ENCODE measurements at regions not wholly inside any gene's neighbourhood (a gene's known extent, or its start where the extent isn't known, plus 50 kb on each side); places are given as distances from the start of the nearest gene placed in this dataset.

DNA sequence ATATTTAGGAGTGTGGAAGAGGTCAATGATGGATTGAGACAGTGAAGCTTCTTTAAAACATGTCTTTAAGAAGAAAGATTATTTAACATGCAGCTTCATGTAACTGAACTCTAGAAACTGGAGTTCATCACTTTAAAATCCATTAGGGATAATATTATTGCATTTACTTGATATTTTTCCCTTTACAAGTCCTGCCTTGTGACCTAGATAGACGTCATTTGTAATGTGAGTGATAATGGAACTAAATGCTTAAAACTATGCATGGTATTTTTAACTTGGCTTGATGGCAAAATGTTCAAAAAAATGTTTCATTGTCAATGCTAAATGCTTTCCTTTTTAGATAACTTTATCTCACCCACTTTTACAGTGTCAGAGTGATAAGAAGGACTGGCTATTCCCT, 723.7 kb downstream of the RWDD3 start:
- FAIRE-seq, result no peak
- ChIA-PET POLR2A (no interaction called here), CTCF (ENCODE audit: low intra/inter-chr PET ratio) (no interaction called here)
- H3K4me3 ChIP-seq, result no peak overlapping the region
- H3K27me3 ChIP-seq (ENCODE audit: control insufficient read depth in 2 of 2, insufficient read depth in 2 of 2, low read length in 2 of 2), result no peaks in the 10 kb centered on the region
- no TSS peak for BruUV-seq (replicated peaks)
- H3K9ac ChIP-seq (ENCODE audit: insufficient read depth in 1 of 2, low read depth in 2 of 2, low read length in 2 of 2), result no peak overlapping the region
- TF ChIP-seq, protein P1, sequence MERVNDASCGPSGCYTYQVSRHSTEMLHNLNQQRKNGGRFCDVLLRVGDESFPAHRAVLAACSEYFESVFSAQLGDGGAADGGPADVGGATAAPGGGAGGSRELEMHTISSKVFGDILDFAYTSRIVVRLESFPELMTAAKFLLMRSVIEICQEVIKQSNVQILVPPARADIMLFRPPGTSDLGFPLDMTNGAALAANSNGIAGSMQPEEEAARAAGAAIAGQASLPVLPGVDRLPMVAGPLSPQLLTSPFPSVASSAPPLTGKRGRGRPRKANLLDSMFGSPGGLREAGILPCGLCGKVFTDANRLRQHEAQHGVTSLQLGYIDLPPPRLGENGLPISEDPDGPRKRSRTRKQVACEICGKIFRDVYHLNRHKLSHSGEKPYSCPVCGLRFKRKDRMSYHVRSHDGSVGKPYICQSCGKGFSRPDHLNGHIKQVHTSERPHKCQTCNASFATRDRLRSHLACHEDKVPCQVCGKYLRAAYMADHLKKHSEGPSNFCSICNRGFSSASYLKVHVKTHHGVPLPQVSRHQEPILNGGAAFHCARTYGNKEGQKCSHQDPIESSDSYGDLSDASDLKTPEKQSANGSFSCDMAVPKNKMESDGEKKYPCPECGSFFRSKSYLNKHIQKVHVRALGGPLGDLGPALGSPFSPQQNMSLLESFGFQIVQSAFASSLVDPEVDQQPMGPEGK (CRISPR knock-in tag; IDR thresholded peaks at IDR 0.05; ENCODE audit: borderline replicate concordance), result no peak
- TF ChIP-seq ZNF133 (CRISPR knock-in tag; IDR thresholded peaks at IDR 0.05), result no peak
- H3K36me3 ChIP-seq (ENCODE audit: control insufficient read depth, insufficient read depth, low read length), result no peaks in the 10 kb centered on the region
- DNase-seq (ENCODE audit: extremely low read depth in 1 of 4, low spot score in 3 of 4), result no peak
- no peaks in the 10 kb centered on the region for H3K4me1 ChIP-seq (replicated peaks in 1 of 2; ENCODE audit: control insufficient read depth in 2 of 2, insufficient read depth in 2 of 2, low read length in 2 of 2)
- H3K4me2 ChIP-seq (ENCODE audit: insufficient read depth, low read length), result no peak overlapping the region
- ATAC-seq, result no peak
- no peaks in the 10 kb centered on the region for H4K20me1 ChIP-seq (replicated peaks; ENCODE audit: control insufficient read depth, insufficient read depth, low read length)
- in situ Hi-C loops (cut with MboI), result no loop called here
- 0% methylated on average over 1 of the region's 1 CpG for WGBS (ENCODE audit: insufficient coverage, low coverage, missing lambda C conversion rate)
- H3K9me1 ChIP-seq (ENCODE audit: control insufficient read depth, insufficient read depth, low read length), result no peaks in the 10 kb centered on the region
- no peak overlapping the region for H2AFZ ChIP-seq (ENCODE audit: low read depth, low read length)
- no peaks in the 10 kb centered on the region for H3K9me3 ChIP-seq (replicated peaks; ENCODE audit: control insufficient read depth, insufficient read depth, low read depth, low read length)
- intact Hi-C loops (cut with micrococcal nuclease), result no loop called here
- H3K27ac ChIP-seq (ENCODE audit: extremely low read depth, low read depth, low read length), result no peak overlapping the region
- H3K79me2 ChIP-seq (ENCODE audit: control insufficient read depth, insufficient read depth, low read length), result no peaks in the 10 kb centered on the region

DNA sequence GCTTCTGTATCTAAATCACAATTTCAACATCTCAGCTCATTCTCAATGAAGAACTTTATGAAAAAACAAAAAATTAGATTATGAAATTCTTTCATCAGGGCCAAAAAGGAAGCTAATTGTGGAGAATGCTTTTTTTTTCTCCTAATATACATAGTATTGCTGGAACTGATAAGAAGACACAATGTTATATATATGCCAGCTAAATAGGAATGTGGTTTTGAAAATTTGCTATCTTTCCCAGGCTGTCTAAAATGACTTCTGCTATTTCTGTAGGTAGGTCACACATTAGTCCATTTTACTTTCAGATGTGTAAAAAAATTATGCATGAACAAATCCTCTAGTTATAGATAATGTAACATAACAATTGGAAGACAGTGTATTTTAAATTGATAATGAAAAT, 732.9 kb downstream of the RWDD3 start:
- in situ Hi-C loops (cut with MboI), result no loop called here
- intact Hi-C loops (cut with micrococcal nuclease), result no loop called here
- H3K27ac ChIP-seq (ENCODE audit: extremely low read depth, low read depth, low read length), result no peak overlapping the region
- no peak overlapping the region for H3K4me2 ChIP-seq (ENCODE audit: insufficient read depth, low read length)
- FAIRE-seq (no peak), ATAC-seq (no peak), DNase-seq (ENCODE audit: extremely low read depth in 1 of 4, low spot score in 3 of 4) (no peak)
- no peak overlapping the region for H3K9ac ChIP-seq (ENCODE audit: insufficient read depth in 1 of 2, low read depth in 2 of 2, low read length in 2 of 2)
- no peak overlapping the region for H3K4me3 ChIP-seq
- no peaks in the 10 kb centered on the region for H3K4me1 ChIP-seq (replicated peaks in 1 of 2; ENCODE audit: control insufficient read depth in 2 of 2, insufficient read depth in 2 of 2, low read length in 2 of 2)
- no peaks in the 10 kb centered on the region for H3K79me2 ChIP-seq (ENCODE audit: control insufficient read depth, insufficient read depth, low read length)
- ChIA-PET CTCF (ENCODE audit: low intra/inter-chr PET ratio) (no interaction called here), POLR2A (no interaction called here)
- H3K9me1 ChIP-seq (ENCODE audit: control insufficient read depth, insufficient read depth, low read length), result no peaks in the 10 kb centered on the region
- no TSS peak for BruUV-seq (replicated peaks)
- no peak overlapping the region for H2AFZ ChIP-seq (ENCODE audit: low read depth, low read length)
- H3K9me3 ChIP-seq (replicated peaks; ENCODE audit: control insufficient read depth, insufficient read depth, low read depth, low read length), result no peaks in the 10 kb centered on the region
- no peaks in the 10 kb centered on the region for H3K27me3 ChIP-seq (ENCODE audit: control insufficient read depth in 2 of 2, insufficient read depth in 2 of 2, low read length in 2 of 2)
- no peaks in the 10 kb centered on the region for H3K36me3 ChIP-seq (ENCODE audit: control insufficient read depth, insufficient read depth, low read length)
- H4K20me1 ChIP-seq (replicated peaks; ENCODE audit: control insufficient read depth, insufficient read depth, low read length), result no peaks in the 10 kb centered on the region
- TF ChIP-seq HOXB6 (CRISPR knock-in tag; IDR thresholded peaks at IDR 0.05; ENCODE audit: borderline replicate concordance), result no peak
- TF ChIP-seq, protein P2, sequence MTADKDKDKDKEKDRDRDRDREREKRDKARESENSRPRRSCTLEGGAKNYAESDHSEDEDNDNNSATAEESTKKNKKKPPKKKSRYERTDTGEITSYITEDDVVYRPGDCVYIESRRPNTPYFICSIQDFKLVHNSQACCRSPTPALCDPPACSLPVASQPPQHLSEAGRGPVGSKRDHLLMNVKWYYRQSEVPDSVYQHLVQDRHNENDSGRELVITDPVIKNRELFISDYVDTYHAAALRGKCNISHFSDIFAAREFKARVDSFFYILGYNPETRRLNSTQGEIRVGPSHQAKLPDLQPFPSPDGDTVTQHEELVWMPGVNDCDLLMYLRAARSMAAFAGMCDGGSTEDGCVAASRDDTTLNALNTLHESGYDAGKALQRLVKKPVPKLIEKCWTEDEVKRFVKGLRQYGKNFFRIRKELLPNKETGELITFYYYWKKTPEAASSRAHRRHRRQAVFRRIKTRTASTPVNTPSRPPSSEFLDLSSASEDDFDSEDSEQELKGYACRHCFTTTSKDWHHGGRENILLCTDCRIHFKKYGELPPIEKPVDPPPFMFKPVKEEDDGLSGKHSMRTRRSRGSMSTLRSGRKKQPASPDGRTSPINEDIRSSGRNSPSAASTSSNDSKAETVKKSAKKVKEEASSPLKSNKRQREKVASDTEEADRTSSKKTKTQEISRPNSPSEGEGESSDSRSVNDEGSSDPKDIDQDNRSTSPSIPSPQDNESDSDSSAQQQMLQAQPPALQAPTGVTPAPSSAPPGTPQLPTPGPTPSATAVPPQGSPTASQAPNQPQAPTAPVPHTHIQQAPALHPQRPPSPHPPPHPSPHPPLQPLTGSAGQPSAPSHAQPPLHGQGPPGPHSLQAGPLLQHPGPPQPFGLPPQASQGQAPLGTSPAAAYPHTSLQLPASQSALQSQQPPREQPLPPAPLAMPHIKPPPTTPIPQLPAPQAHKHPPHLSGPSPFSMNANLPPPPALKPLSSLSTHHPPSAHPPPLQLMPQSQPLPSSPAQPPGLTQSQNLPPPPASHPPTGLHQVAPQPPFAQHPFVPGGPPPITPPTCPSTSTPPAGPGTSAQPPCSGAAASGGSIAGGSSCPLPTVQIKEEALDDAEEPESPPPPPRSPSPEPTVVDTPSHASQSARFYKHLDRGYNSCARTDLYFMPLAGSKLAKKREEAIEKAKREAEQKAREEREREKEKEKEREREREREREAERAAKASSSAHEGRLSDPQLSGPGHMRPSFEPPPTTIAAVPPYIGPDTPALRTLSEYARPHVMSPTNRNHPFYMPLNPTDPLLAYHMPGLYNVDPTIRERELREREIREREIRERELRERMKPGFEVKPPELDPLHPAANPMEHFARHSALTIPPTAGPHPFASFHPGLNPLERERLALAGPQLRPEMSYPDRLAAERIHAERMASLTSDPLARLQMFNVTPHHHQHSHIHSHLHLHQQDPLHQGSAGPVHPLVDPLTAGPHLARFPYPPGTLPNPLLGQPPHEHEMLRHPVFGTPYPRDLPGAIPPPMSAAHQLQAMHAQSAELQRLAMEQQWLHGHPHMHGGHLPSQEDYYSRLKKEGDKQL (CRISPR knock-in tag; IDR thresholded peaks at IDR 0.05; ENCODE audit: borderline replicate concordance), result no peak
- no peak for TF ChIP-seq ZKSCAN3 (CRISPR knock-in tag; IDR thresholded peaks at IDR 0.05)
- TF ChIP-seq, protein P3, sequence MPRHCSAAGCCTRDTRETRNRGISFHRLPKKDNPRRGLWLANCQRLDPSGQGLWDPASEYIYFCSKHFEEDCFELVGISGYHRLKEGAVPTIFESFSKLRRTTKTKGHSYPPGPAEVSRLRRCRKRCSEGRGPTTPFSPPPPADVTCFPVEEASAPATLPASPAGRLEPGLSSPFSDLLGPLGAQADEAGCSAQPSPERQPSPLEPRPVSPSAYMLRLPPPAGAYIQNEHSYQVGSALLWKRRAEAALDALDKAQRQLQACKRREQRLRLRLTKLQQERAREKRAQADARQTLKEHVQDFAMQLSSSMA (CRISPR knock-in tag; IDR thresholded peaks at IDR 0.05), result no peak
- TF ChIP-seq, protein P4, sequence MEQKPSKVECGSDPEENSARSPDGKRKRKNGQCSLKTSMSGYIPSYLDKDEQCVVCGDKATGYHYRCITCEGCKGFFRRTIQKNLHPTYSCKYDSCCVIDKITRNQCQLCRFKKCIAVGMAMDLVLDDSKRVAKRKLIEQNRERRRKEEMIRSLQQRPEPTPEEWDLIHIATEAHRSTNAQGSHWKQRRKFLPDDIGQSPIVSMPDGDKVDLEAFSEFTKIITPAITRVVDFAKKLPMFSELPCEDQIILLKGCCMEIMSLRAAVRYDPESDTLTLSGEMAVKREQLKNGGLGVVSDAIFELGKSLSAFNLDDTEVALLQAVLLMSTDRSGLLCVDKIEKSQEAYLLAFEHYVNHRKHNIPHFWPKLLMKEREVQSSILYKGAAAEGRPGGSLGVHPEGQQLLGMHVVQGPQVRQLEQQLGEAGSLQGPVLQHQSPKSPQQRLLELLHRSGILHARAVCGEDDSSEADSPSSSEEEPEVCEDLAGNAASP (IDR thresholded peaks at IDR 0.05), result no peak
